HCT116 (cell line): ENCODE measurements at regions not wholly inside any gene's neighbourhood (a gene's known extent, or its start where the extent isn't known, plus 50 kb on each side); places are given as distances from the start of the nearest gene placed in this dataset.

Source experiments
- ATAC-seq: fragments of 200-7000 bp; cut with Tn5 transposase; 2 replicates; pipeline ENCODE4 v1.9.1; 2020; ENCODE audit warnings: mild to moderate bottlenecking, moderate library complexity
- BruUV-seq: library from RNA; stranded (reverse); fragments of 400-500 nt; replicated peaks from 2 replicates; lab custom pipeline; 2021; lab: Mats Ljungman, UMichigan
- CTCF ChIA-PET: fragments of 300-600 bp; sonication (Branson Sonifier 250); formaldehyde crosslinking; loops from one replicate; lab custom pipeline; 2021; ENCODE audit warnings: antibody characterized with exemption; lab: Charles Lee
- POLR2A ChIA-PET: fragments of 300-600, 350-600 bp; sonication (Branson Sonifier 250); formaldehyde crosslinking; loops from one replicate; lab custom pipeline; 2021; ENCODE audit warnings: antibody characterized with exemption; lab: Charles Lee
- RAD21 ChIA-PET, 2 experiments: fragments of 300-600 bp; sonication (Branson Sonifier 250); formaldehyde crosslinking; loops; one replicate each; lab custom pipeline; 2023; ENCODE audit warnings: low total read pairs in 2 of 2; ENCODE audit not compliant: uncharacterized antibody in 2 of 2, unreplicated experiment in 2 of 2, low non-redundant PET in 1 of 2; lab: Charles Lee
- DNase-seq: peaks from one replicate; pipeline ENCODE4 v3.0.0-alpha.2; 2010; ENCODE audit warnings: low read depth, low spot score
- H2AFZ ChIP-seq: fragments of 200-600 bp; shearing (Covaris generic), sonication (generic); 2 replicates; pipeline ENCODE4 v1.6.1; 2017; ENCODE audit warnings: low read depth, mixed run types, mixed read lengths, antibody characterized with exemption, low read length; ENCODE audit not compliant: poor library complexity, severe bottlenecking
- H3K27ac ChIP-seq: 2 replicates; pipeline ENCODE4 v1.5.1; 2012; ENCODE audit warnings: low read depth, low read length
- H3K27me3 ChIP-seq: fragments of 200-600 bp; sonication (generic); 2 replicates; pipeline ENCODE4 v1.6.1; 2016; ENCODE audit warnings: mixed run types, low read length, mixed read lengths; ENCODE audit not compliant: insufficient read depth
- H3K36me3 ChIP-seq, 2 experiments: fragments of 200-500 bp in 1 of 2; fragments of 200-600 bp in 1 of 2; sonication (Bioruptor generic) in 1 of 2; sonication (generic) in 1 of 2; 2 replicates each; pipeline versions ENCODE4 v1.5.1 to v1.6.1; 2014 to 2016; ENCODE audit warnings: low read length in 2 of 2, inconsistent platforms in 1 of 2, mixed read lengths in 1 of 2, mixed run types in 1 of 2; ENCODE audit not compliant: insufficient read depth in 2 of 2, control insufficient read depth in 1 of 2
- H3K4me1 ChIP-seq, 2 experiments: fragments of 200-600 bp in 1 of 2; sonication (generic) in 1 of 2; 2 replicates each; pipeline versions ENCODE4 v1.5.1 to v1.6.1; 2012 to 2017; ENCODE audit warnings: low read length in 2 of 2, inconsistent platforms in 1 of 2, mild to moderate bottlenecking in 1 of 2, mixed read lengths in 1 of 2, mixed run types in 1 of 2, moderate library complexity in 1 of 2; ENCODE audit not compliant: insufficient read depth in 2 of 2, control insufficient read depth in 1 of 2
- H3K4me2 ChIP-seq: fragments of 200-600 bp; sonication (generic); 2 replicates; pipeline ENCODE4 v1.6.1; 2017; ENCODE audit warnings: mixed run types, low read length, mixed read lengths
- H3K4me3 ChIP-seq, 2 experiments: fragments of 200-600 bp in 1 of 2; sonication (generic) in 1 of 2; replicated peaks in 1 of 2; 2 replicates each; pipeline ENCODE4 v1.5.1; 2011 to 2016; ENCODE audit warnings: low read length in 2 of 2, control low read depth in 1 of 2, low read depth in 1 of 2, mild to moderate bottlenecking in 1 of 2, mixed read lengths in 1 of 2, mixed run types in 1 of 2
- H3K79me2 ChIP-seq: fragments of 200-600 bp; sonication (generic); 2 replicates; pipeline ENCODE4 v1.6.1; 2017; ENCODE audit warnings: mild to moderate bottlenecking, mixed run types, low read length, moderate library complexity, mixed read lengths; ENCODE audit not compliant: insufficient read depth
- H3K9ac ChIP-seq: fragments of 200-600 bp; sonication (generic); 2 replicates; pipeline ENCODE4 v1.6.1; 2016; ENCODE audit warnings: low read length, mixed read lengths
- H3K9me2 ChIP-seq: fragments of 200-600 bp; sonication (generic), shearing (Covaris generic); 2 replicates; pipeline ENCODE4 v1.6.1; 2017; ENCODE audit warnings: mixed run types, mild to moderate bottlenecking, moderate library complexity; ENCODE audit not compliant: insufficient read depth
- H3K9me3 ChIP-seq, 2 experiments: fragments of 200-500 bp in 1 of 2; fragments of 200-600 bp in 1 of 2; sonication (Bioruptor generic) in 1 of 2; sonication (generic) in 1 of 2; 2 replicates each; pipeline ENCODE4 v1.6.1; 2014 to 2017; ENCODE audit warnings: low read length in 2 of 2, mixed read lengths in 2 of 2, inconsistent platforms in 1 of 2, low read depth in 1 of 2, mild to moderate bottlenecking in 1 of 2, mixed run types in 1 of 2, moderate library complexity in 1 of 2; ENCODE audit not compliant: control insufficient read depth in 1 of 2, insufficient read depth in 1 of 2
- H4K20me1 ChIP-seq: fragments of 200-600 bp; sonication (generic), shearing (Covaris generic); 2 replicates; pipeline ENCODE4 v1.6.1; 2017; ENCODE audit warnings: mixed run types, mild to moderate bottlenecking, moderate library complexity; ENCODE audit not compliant: insufficient read depth
- CEBPB ChIP-seq: IDR thresholded peaks from 2 replicates; pipeline ENCODE4 v1.6.1; 2012; ENCODE audit warnings: low read depth
- EGR1 ChIP-seq: IDR thresholded peaks from 2 replicates; pipeline ENCODE4 v1.6.1; 2012; ENCODE audit warnings: low read depth
- EZH2phosphoT487 ChIP-seq: fragments of 200-600 bp; IDR thresholded peaks from 2 replicates; pipeline ENCODE4 v1.6.1; 2018; ENCODE audit warnings: antibody characterized with exemption, borderline replicate concordance
- FOSL1 ChIP-seq: IDR thresholded peaks from 2 replicates; pipeline ENCODE4 v1.6.1; 2012; ENCODE audit warnings: low read depth
- MAX ChIP-seq: IDR thresholded peaks from 2 replicates; pipeline ENCODE4 v1.6.1; 2012
- POLR2A ChIP-seq: IDR thresholded peaks from 2 replicates; pipeline ENCODE4 v1.7.0; 2011; ENCODE audit warnings: borderline replicate concordance; ENCODE audit not compliant: insufficient read depth, insufficient read length; ENCODE audit errors: extremely low read depth
- POLR2AphosphoS5 ChIP-seq: IDR thresholded peaks from 2 replicates; pipeline ENCODE4 v1.6.1; 2011; ENCODE audit warnings: mild to moderate bottlenecking, low read depth, low read length, moderate library complexity
- RAD21 ChIP-seq: IDR thresholded peaks from 2 replicates; pipeline ENCODE4 v1.6.1; 2012; ENCODE audit warnings: low read depth, mild to moderate bottlenecking
- REST ChIP-seq: IDR thresholded peaks from 2 replicates; pipeline ENCODE4 v1.6.1; 2012; ENCODE audit warnings: low read depth
- SIN3A ChIP-seq: IDR thresholded peaks from 2 replicates; pipeline ENCODE4 v1.6.1; 2012; ENCODE audit warnings: low read depth
- SP1 ChIP-seq: IDR thresholded peaks from 2 replicates; pipeline ENCODE4 v1.6.1; 2012; ENCODE audit warnings: low read depth
- TCF7L2 ChIP-seq: IDR thresholded peaks from 2 replicates; pipeline ENCODE4 v1.7.0; 2011; ENCODE audit warnings: borderline replicate concordance, inconsistent platforms; ENCODE audit not compliant: insufficient read depth, insufficient read length; ENCODE audit errors: extremely low read depth
- YY1 ChIP-seq: IDR thresholded peaks from 2 replicates; pipeline ENCODE4 v1.6.1; 2011; ENCODE audit warnings: low read length, low read depth, moderate library complexity, mild to moderate bottlenecking; ENCODE audit not compliant: insufficient replicate concordance; ENCODE audit errors: extremely low read depth
- ZBTB33 ChIP-seq: IDR thresholded peaks from 2 replicates; pipeline ENCODE4 v1.6.1; 2011; ENCODE audit warnings: mild to moderate bottlenecking, low read length, moderate library complexity; ENCODE audit not compliant: insufficient replicate concordance; ENCODE audit errors: extremely low read depth
- ZFX ChIP-seq: fragments of 450-650 bp; IDR thresholded peaks from 2 replicates; pipeline ENCODE4 v1.6.1; 2017
- intact Hi-C: fragments of 100-400 bp; cut with micrococcal nuclease; formaldehyde crosslinking; loops from 2 replicates; pipeline ENCODE4 v1.10.0; 2022

- no peaks in the 10 kb centered on the region for H3K9me2 ChIP-seq
- ChIA-PET CTCF (no interaction called here), RAD21 (no interaction called here), POLR2A (no interaction called here)
- no peak overlapping the region for H3K4me3 ChIP-seq
- BruUV-seq = no TSS peak
- H3K9me3 ChIP-seq = no peaks in the 10 kb centered on the region
- H2AFZ ChIP-seq = no peak overlapping the region
- no peaks in the 10 kb centered on the region for H4K20me1 ChIP-seq
- TF ChIP-seq SIN3A (no peak), RAD21 (no peak), CEBPB (no peak), ZFX (no peak), TCF7L2 (no peak), REST (no peak), ZBTB33 (no peak), POLR2AphosphoS5 (no peak), EGR1 (no peak), POLR2A (no peak), EZH2phosphoT487 (no peak), MAX (no peak), FOSL1 (no peak), YY1 (no peak), SP1 (no peak)
- intact Hi-C loops = no loop called here
- H3K36me3 ChIP-seq = no peaks in the 10 kb centered on the region
- no peak overlapping the region for H3K4me2 ChIP-seq
- no peaks in the 10 kb centered on the region for H3K4me1 ChIP-seq
- no peaks in the 10 kb centered on the region for H3K27me3 ChIP-seq
- ATAC-seq = no peak
- no peak overlapping the region for H3K9ac ChIP-seq
- H3K27ac ChIP-seq = no peak overlapping the region
- H3K79me2 ChIP-seq = no peaks in the 10 kb centered on the region
- no peak for DNase-seq
Observed at GRCh38 chr3:145286937-145287336, 874.0 kb downstream of the PLOD2 start.
